GM19463 (cell line): ENCODE measurements at regions not wholly inside any gene's neighbourhood (a gene's known extent, or its start where the extent isn't known, plus 50 kb on each side); places are given as distances from the start of the nearest gene placed in this dataset.

Experiments
- ATAC-seq: cut with Tn5 transposase; IDR thresholded peaks from one replicate; pipeline ENCODE4 v1.9.1; 2021; ENCODE audit warnings: mild to moderate bottlenecking, moderate library complexity; ENCODE audit not compliant: unreplicated experiment

GRCh38 chr9:115169003-115169402 is 51.0 kb upstream of the TNC start:
- ATAC-seq: no peak

- no peak for ATAC-seq
Observed at GRCh38 chr9:115170358-115171073, 52.6 kb upstream of the TNC start.

- ATAC-seq: no peak
Observed at GRCh38 chr9:115171921-115172388, 54.0 kb upstream of the TNC start.

GRCh38 chr9:115182264-115182663 is 64.3 kb upstream of the TNC start:
- ATAC-seq: no peak

- ATAC-seq: no peak
Observed at GRCh38 chr9:115183436-115183835, 65.5 kb upstream of the TNC start.

GRCh38 chr9:115189686-115190085 is 71.7 kb upstream of the TNC start:
- ATAC-seq: no peak

- peak; percentile 66 for ATAC-seq
Observed at GRCh38 chr9:115191667-115192066, 73.7 kb upstream of the TNC start.

- ATAC-seq: peak; percentile 26
Observed at GRCh38 chr9:115192280-115192679, 74.3 kb upstream of the TNC start.

- peak; percentile 55 for ATAC-seq
Observed at GRCh38 chr9:115192835-115193525, 75.0 kb upstream of the TNC start.

GRCh38 chr9:115193777-115194176 is 75.8 kb upstream of the TNC start:
- ATAC-seq: no peak

GRCh38 chr9:115194216-115194615 is 76.3 kb upstream of the TNC start:
- no peak for ATAC-seq

GRCh38 chr9:115195912-115196311 is 78.0 kb upstream of the TNC start:
- no peak for ATAC-seq

- no peak for ATAC-seq
Observed at GRCh38 chr9:115196919-115197318, 79.0 kb upstream of the TNC start.

GRCh38 chr9:115198001-115198400 is 80.0 kb upstream of the TNC start:
- no peak for ATAC-seq

GRCh38 chr9:115200711-115201505 is 83.0 kb upstream of the TNC start:
- no peak for ATAC-seq

- no peak for ATAC-seq
Observed at GRCh38 chr9:115202181-115202580, 84.2 kb upstream of the TNC start.

GRCh38 chr9:115202960-115203751 is 85.2 kb upstream of the TNC start:
- no peak for ATAC-seq

GRCh38 chr9:115204904-115205453 is 87.0 kb upstream of the TNC start:
- peak; percentile 48 for ATAC-seq

- ATAC-seq: peak; percentile 28
Observed at GRCh38 chr9:115207003-115207836, 89.3 kb upstream of the TNC start.

GRCh38 chr9:115208501-115208900 is 90.5 kb upstream of the TNC start:
- no peak for ATAC-seq
